KMS-11 (cell line): ENCODE measurements at regions not wholly inside any gene's neighbourhood (a gene's known extent, or its start where the extent isn't known, plus 50 kb on each side); places are given as distances from the start of the nearest gene placed in this dataset.

Experiments used
- H2AFZ ChIP-seq: fragments of 200-600 bp; sonication (generic); 2 replicates; pipeline ENCODE4 v1.6.1; 2016; ENCODE audit warnings: antibody characterized with exemption, mixed run types, low read depth
- H3K27ac ChIP-seq: fragments of 200-600 bp; sonication (generic); 2 replicates; pipeline ENCODE4 v1.6.1; 2016; ENCODE audit warnings: mild to moderate bottlenecking, mixed run types
- H3K27me3 ChIP-seq: fragments of 200-600 bp; sonication (generic); 2 replicates; pipeline ENCODE4 v1.6.1; 2017; ENCODE audit warnings: mild to moderate bottlenecking, low read depth, mixed run types, moderate library complexity; ENCODE audit not compliant: insufficient read depth
- H3K36me3 ChIP-seq: fragments of 200-600 bp; sonication (generic); 2 replicates; pipeline ENCODE4 v1.6.1; 2017; ENCODE audit warnings: mild to moderate bottlenecking, mixed run types; ENCODE audit not compliant: insufficient read depth
- H3K4me1 ChIP-seq: fragments of 200-600 bp; sonication (generic); 2 replicates; pipeline ENCODE4 v1.6.1; 2016; ENCODE audit warnings: mild to moderate bottlenecking, low read depth, mixed run types; ENCODE audit not compliant: poor library complexity, severe bottlenecking
- H3K4me2 ChIP-seq: fragments of 200-600 bp; sonication (generic); 2 replicates; pipeline ENCODE4 v1.7.0; 2016; ENCODE audit warnings: mild to moderate bottlenecking, mixed run types
- H3K4me3 ChIP-seq: fragments of 200-600 bp; sonication (generic); IDR thresholded peaks from 2 replicates; pipeline ENCODE4 v1.6.1; 2017; ENCODE audit warnings: low read depth, low read length, mixed read lengths; ENCODE audit not compliant: insufficient read depth
- H3K79me2 ChIP-seq: fragments of 200-600 bp; sonication (generic); 2 replicates; pipeline ENCODE4 v1.6.1; 2016; ENCODE audit warnings: low read depth, mixed run types; ENCODE audit not compliant: insufficient read depth
- H3K9ac ChIP-seq: fragments of 200-600 bp; sonication (generic); 2 replicates; pipeline ENCODE4 v1.6.1; 2016; ENCODE audit warnings: mild to moderate bottlenecking, mixed run types
- H4K20me1 ChIP-seq: fragments of 200-600 bp; sonication (generic); 2 replicates; pipeline ENCODE4 v1.6.1; 2016; ENCODE audit warnings: mild to moderate bottlenecking, mixed run types; ENCODE audit not compliant: insufficient read depth
- CTCF ChIP-seq: fragments of 200-600 bp; sonication (generic); conservative IDR thresholded peaks from 2 replicates; pipeline ENCODE4 v1.6.1; 2017; ENCODE audit warnings: low read depth, mild to moderate bottlenecking, antibody characterized with exemption, low read length, moderate library complexity, mixed read lengths

- no peak for TF ChIP-seq CTCF
- H3K27ac ChIP-seq, result no peak overlapping the region
- H3K27me3 ChIP-seq, result no peaks in the 10 kb centered on the region
- H3K9ac ChIP-seq, result no peak overlapping the region
- no peaks in the 10 kb centered on the region for H3K36me3 ChIP-seq
- H3K4me3 ChIP-seq, result no peak overlapping the region
- no peaks in the 10 kb centered on the region for H4K20me1 ChIP-seq
- no peak overlapping the region for H3K4me2 ChIP-seq
- no peak overlapping the region for H2AFZ ChIP-seq
- no peaks in the 10 kb centered on the region for H3K79me2 ChIP-seq
- no peaks in the 10 kb centered on the region for H3K4me1 ChIP-seq
Observed at GRCh38 chr2:155944218-155944617, 388.3 kb downstream of the NR4A2 start.

- Histone ChIP-seq H4K20me1 (no peaks in the 10 kb centered on the region), H3K36me3 (no peaks in the 10 kb centered on the region), H3K27ac (no peak overlapping the region), H3K79me2 (no peaks in the 10 kb centered on the region), H2AFZ (no peak overlapping the region), H3K4me1 (no peaks in the 10 kb centered on the region), H3K4me2 (no peak overlapping the region), H3K9ac (no peak overlapping the region), H3K4me3 (no peak overlapping the region), H3K27me3 (no peaks in the 10 kb centered on the region)
- no peak for TF ChIP-seq CTCF
Observed at GRCh38 chr2:155930312-155930711, 402.2 kb downstream of the NR4A2 start.

DNA sequence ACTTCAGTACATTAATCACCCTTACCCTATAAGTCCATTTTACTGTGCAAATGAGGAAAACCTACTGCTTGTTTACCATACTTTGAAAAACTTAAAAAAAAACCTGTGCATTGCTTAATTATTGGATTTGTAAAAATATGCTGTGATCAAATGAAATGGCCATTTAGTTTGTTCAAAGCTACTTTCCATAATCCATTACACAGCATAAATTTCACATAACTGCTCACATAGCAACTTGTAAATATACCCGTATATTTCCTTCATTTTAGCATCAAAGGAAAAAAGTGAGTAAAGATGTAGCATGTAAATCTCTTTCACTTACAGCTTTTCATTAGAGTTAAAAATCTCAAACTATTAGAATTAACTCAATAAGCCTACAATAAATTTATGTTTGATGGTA lies 415.1 kb downstream of the NR4A2 start:
- H3K4me3 ChIP-seq, result no peak overlapping the region

GRCh38 chr2:155913356-155913755 lies 419.2 kb downstream of the NR4A2 start:
- no peak overlapping the region for H3K27ac ChIP-seq
- no peaks in the 10 kb centered on the region for H3K36me3 ChIP-seq
- no peaks in the 10 kb centered on the region for H4K20me1 ChIP-seq
- H3K4me2 ChIP-seq, result no peak overlapping the region
- H3K27me3 ChIP-seq, result no peaks in the 10 kb centered on the region
- H3K9ac ChIP-seq, result no peak overlapping the region
- no peaks in the 10 kb centered on the region for H3K4me1 ChIP-seq
- H3K79me2 ChIP-seq, result no peaks in the 10 kb centered on the region
- H2AFZ ChIP-seq, result no peak overlapping the region
- no peak overlapping the region for H3K4me3 ChIP-seq
- no peak for TF ChIP-seq CTCF

More for the DNA sequence above, 415.1 kb downstream of the NR4A2 start:
- no peaks in the 10 kb centered on the region for H3K36me3 ChIP-seq
- no peak overlapping the region for H3K9ac ChIP-seq
- H4K20me1 ChIP-seq, result no peaks in the 10 kb centered on the region
- no peaks in the 10 kb centered on the region for H3K27me3 ChIP-seq
- H3K79me2 ChIP-seq, result no peaks in the 10 kb centered on the region
- no peak overlapping the region for H2AFZ ChIP-seq
- H3K4me1 ChIP-seq, result no peaks in the 10 kb centered on the region
- no peak for TF ChIP-seq CTCF
- H3K27ac ChIP-seq, result no peak overlapping the region
- no peak overlapping the region for H3K4me2 ChIP-seq

GRCh38 chr2:155908567-155908966 lies 424.0 kb downstream of the NR4A2 start:
- H3K4me1 ChIP-seq, result no peaks in the 10 kb centered on the region
- no peak overlapping the region for H3K27ac ChIP-seq
- no peak overlapping the region for H2AFZ ChIP-seq
- H3K4me2 ChIP-seq, result no peak overlapping the region
- H3K27me3 ChIP-seq, result no peaks in the 10 kb centered on the region
- no peaks in the 10 kb centered on the region for H3K36me3 ChIP-seq
- no peak for TF ChIP-seq CTCF
- no peak overlapping the region for H3K9ac ChIP-seq
- no peak overlapping the region for H3K4me3 ChIP-seq
- H3K79me2 ChIP-seq, result no peaks in the 10 kb centered on the region
- no peaks in the 10 kb centered on the region for H4K20me1 ChIP-seq
